Loucy (cell line): ENCODE measurements at regions not wholly inside any gene's neighbourhood (a gene's known extent, or its start where the extent isn't known, plus 50 kb on each side); places are given as distances from the start of the nearest gene placed in this dataset.

Source experiments
- H2AFZ ChIP-seq: fragments of 200-600 bp; sonication (generic); 2 replicates; pipeline ENCODE4 v1.6.0; 2016; ENCODE audit warnings: antibody characterized with exemption, mild to moderate bottlenecking, low read length, moderate library complexity
- H3F3A ChIP-seq: fragments of 200-600 bp; 2 replicates; pipeline ENCODE4 v1.6.0; 2016; ENCODE audit warnings: antibody characterized with exemption, low read depth, mild to moderate bottlenecking
- H3K27me3 ChIP-seq: fragments of 200-600 bp; sonication (generic); 2 replicates; pipeline ENCODE4 v1.6.1; 2014; ENCODE audit warnings: low read length, mild to moderate bottlenecking; ENCODE audit not compliant: insufficient read depth, poor library complexity, severe bottlenecking
- H3K36me3 ChIP-seq: fragments of 200-600 bp; sonication (generic); 2 replicates; pipeline ENCODE4 v1.6.1; 2016; ENCODE audit warnings: low read length; ENCODE audit not compliant: insufficient read depth
- H3K4me1 ChIP-seq: fragments of 200-600 bp; sonication (generic); 2 replicates; pipeline ENCODE4 v1.5.1; 2014; ENCODE audit warnings: low read length, mild to moderate bottlenecking; ENCODE audit not compliant: insufficient read depth, poor library complexity, severe bottlenecking
- H3K4me2 ChIP-seq: fragments of 200-600 bp; sonication (generic); 2 replicates; pipeline ENCODE4 v1.6.0; 2014; ENCODE audit warnings: antibody characterized with exemption, low read length, low read depth, mild to moderate bottlenecking; ENCODE audit not compliant: poor library complexity, severe bottlenecking
- H3K4me3 ChIP-seq: fragments of 200-600 bp; sonication (generic); 2 replicates; pipeline ENCODE4 v1.5.1; 2014; ENCODE audit warnings: low read length, mild to moderate bottlenecking, mixed read lengths; ENCODE audit not compliant: poor library complexity, severe bottlenecking
- H3K79me2 ChIP-seq: fragments of 200-600 bp; sonication (generic); 2 replicates; pipeline ENCODE4 v1.6.1; 2014; ENCODE audit warnings: low read length; ENCODE audit not compliant: insufficient read depth
- H3K9ac ChIP-seq: fragments of 200-600 bp; sonication (generic); 2 replicates; pipeline ENCODE4 v1.6.0; 2014; ENCODE audit warnings: mild to moderate bottlenecking, low read depth, low read length, moderate library complexity; ENCODE audit not compliant: poor library complexity, severe bottlenecking
- H3K9me2 ChIP-seq: fragments of 200-600 bp; sonication (generic); replicated peaks from 2 replicates; pipeline ENCODE4 v1.6.1; 2016; ENCODE audit warnings: low read depth, low read length, mixed read lengths
- H3K9me3 ChIP-seq: fragments of 200-600 bp; sonication (generic); 2 replicates; pipeline ENCODE4 v1.6.1; 2014; ENCODE audit warnings: mild to moderate bottlenecking, antibody characterized with exemption, low read length, low read depth; ENCODE audit not compliant: insufficient read depth
- H4K20me1 ChIP-seq: fragments of 200-600 bp; sonication (generic); 2 replicates; pipeline ENCODE4 v1.6.0; 2014; ENCODE audit warnings: antibody characterized with exemption, low read length, mild to moderate bottlenecking; ENCODE audit not compliant: insufficient read depth, poor library complexity, severe bottlenecking
- EZH2phosphoT487 ChIP-seq: fragments of 200-600 bp; IDR thresholded peaks from 2 replicates; pipeline ENCODE4 v1.6.1; 2018; ENCODE audit warnings: antibody characterized with exemption, mild to moderate bottlenecking, moderate library complexity, borderline replicate concordance
- TF ChIP-seq, protein P1 (sequence below): fragments of 200-600 bp; sonication (generic); conservative IDR thresholded peaks from 2 replicates; pipeline ENCODE4 v1.5.1; 2014; ENCODE audit warnings: mild to moderate bottlenecking, antibody characterized with exemption, low read length

DNA sequence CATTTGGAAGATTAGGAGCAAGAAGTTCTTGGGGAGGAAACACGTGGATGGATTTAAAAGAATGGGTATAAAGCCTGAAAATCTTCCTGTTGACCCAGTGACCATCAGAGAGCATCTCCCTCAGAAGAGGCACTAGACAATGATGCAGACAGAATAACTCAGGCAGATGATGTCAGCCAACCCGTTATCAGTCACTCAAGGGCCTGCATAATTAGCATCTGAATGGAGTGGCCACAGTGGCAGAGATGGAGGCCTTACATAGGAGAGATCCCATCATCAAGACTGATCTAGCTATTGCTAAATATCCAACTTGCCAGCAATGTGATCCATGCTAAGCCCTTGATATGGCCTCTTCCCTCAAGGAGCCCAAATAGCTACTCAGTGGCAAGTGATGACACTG lies 70.7 kb upstream of the CD82 start:
- Histone ChIP-seq H3F3A (no peaks in the 10 kb centered on the region), H3K4me3 (no peak overlapping the region), H3K27me3 (no peaks in the 10 kb centered on the region), H3K4me1 (no peaks in the 10 kb centered on the region), H3K9me2 (no peaks in the 10 kb centered on the region), H3K9me3 (no peaks in the 10 kb centered on the region), H3K36me3 (no peaks in the 10 kb centered on the region), H3K4me2 (no peak overlapping the region), H3K9ac (no peak overlapping the region), H3K79me2 (no peaks in the 10 kb centered on the region), H2AFZ (no peak overlapping the region), H4K20me1 (no peaks in the 10 kb centered on the region)
- TF ChIP-seq EZH2phosphoT487, result no peak
- TF ChIP-seq, protein P1, sequence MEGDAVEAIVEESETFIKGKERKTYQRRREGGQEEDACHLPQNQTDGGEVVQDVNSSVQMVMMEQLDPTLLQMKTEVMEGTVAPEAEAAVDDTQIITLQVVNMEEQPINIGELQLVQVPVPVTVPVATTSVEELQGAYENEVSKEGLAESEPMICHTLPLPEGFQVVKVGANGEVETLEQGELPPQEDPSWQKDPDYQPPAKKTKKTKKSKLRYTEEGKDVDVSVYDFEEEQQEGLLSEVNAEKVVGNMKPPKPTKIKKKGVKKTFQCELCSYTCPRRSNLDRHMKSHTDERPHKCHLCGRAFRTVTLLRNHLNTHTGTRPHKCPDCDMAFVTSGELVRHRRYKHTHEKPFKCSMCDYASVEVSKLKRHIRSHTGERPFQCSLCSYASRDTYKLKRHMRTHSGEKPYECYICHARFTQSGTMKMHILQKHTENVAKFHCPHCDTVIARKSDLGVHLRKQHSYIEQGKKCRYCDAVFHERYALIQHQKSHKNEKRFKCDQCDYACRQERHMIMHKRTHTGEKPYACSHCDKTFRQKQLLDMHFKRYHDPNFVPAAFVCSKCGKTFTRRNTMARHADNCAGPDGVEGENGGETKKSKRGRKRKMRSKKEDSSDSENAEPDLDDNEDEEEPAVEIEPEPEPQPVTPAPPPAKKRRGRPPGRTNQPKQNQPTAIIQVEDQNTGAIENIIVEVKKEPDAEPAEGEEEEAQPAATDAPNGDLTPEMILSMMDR, result no peak

DNA sequence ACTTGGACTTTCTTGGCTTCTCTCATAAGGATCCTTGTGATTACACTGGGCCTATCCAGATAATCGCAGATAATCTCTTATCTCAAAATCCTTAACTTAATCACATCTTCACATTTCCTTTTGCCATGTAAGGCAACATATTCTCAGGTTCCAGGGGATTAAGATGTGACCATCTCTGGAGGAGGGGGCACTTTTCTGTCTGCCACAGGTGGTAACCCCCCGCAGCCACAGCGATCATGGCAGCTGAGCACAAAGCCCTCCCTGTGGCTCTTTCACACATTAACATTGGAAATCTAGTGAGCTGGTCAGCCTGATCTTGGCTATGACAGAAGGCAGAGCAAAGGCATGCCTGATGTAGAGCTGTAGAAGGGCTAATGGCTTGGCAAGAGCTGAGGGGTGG lies 69.1 kb upstream of the CD82 start:
- Histone ChIP-seq H3K9me3 (no peaks in the 10 kb centered on the region), H3K79me2 (no peaks in the 10 kb centered on the region), H3K4me2 (no peak overlapping the region), H3K27me3 (no peaks in the 10 kb centered on the region), H3K36me3 (no peaks in the 10 kb centered on the region), H3K9me2 (no peaks in the 10 kb centered on the region), H3K4me1 (no peaks in the 10 kb centered on the region), H3F3A (no peaks in the 10 kb centered on the region), H3K4me3 (no peak overlapping the region), H4K20me1 (no peaks in the 10 kb centered on the region), H2AFZ (no peak overlapping the region), H3K9ac (no peak overlapping the region)
- TF ChIP-seq EZH2phosphoT487, result no peak

DNA sequence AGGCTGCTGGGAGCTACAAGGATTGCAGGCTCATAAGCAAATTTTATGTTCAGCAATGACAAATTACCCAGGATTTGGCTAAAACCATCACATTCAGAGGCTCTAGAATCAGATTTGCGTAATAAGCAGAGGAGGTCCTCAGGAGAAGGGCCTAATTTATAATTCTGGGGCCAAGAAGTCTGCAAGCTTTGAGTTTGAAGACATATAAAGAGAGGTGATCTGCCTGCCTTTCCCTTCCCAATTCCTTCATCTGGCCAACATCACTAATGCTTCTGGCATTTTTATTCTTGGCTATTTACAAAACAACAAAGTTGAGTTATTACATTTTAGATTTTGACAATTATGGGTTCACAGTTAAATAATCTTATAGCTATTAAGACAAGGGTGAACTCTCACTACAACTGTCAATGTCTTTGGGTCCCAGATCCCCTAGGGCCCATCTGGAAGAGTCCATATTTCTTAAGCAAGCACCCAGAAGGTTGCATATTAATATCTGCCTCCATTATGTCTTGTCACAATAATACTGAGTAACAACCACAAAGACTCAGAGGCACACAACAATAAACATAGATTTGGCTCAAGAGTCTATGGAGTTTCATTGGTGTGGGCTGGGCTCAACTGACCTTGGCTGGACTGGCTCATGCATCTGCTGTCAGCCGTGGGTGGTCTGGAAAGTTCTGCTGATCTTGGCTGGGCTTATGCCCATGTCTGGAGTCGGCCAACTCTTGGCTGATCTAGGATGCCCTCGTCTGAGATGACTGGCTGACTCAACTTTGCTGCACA lies 67.2 kb upstream of the CD82 start:
- no peaks in the 10 kb centered on the region for H3K79me2 ChIP-seq
- H3K27me3 ChIP-seq, result no peaks in the 10 kb centered on the region
- H4K20me1 ChIP-seq, result no peaks in the 10 kb centered on the region
- H3K4me3 ChIP-seq, result no peak overlapping the region
- H3K4me2 ChIP-seq, result no peak overlapping the region
- H3K36me3 ChIP-seq, result no peaks in the 10 kb centered on the region
- H2AFZ ChIP-seq, result no peak overlapping the region
- H3K9me2 ChIP-seq, result no peaks in the 10 kb centered on the region
- H3F3A ChIP-seq, result no peaks in the 10 kb centered on the region
- H3K4me1 ChIP-seq, result no peaks in the 10 kb centered on the region
- no peaks in the 10 kb centered on the region for H3K9me3 ChIP-seq
- no peak overlapping the region for H3K9ac ChIP-seq
- TF ChIP-seq, protein P1, result no peak
- no peak for TF ChIP-seq EZH2phosphoT487

DNA sequence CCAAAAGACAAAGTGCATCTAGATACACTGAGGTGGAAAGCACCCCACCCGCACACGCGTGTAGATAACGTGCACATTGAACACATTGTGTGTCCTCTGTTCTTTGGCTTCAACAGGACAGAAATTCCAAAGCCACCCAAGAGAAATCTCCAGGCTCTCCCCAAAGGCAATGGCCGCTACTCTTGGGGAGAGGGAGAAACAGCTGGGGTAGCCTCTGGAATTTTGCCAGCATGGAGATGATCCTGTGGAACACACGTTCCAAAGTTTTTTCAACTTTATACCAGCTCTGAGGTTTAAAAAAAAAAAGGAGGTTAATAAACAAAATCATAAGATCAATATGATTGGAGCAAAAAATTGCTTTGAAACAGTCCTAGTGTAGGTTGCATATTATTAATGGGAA lies 63.0 kb upstream of the CD82 start:
- no peaks in the 10 kb centered on the region for H3F3A ChIP-seq
- no peaks in the 10 kb centered on the region for H3K9me2 ChIP-seq
- H3K9me3 ChIP-seq, result no peaks in the 10 kb centered on the region
- H3K27me3 ChIP-seq, result no peaks in the 10 kb centered on the region
- no peak overlapping the region for H3K4me2 ChIP-seq
- H3K36me3 ChIP-seq, result no peaks in the 10 kb centered on the region
- H3K4me1 ChIP-seq, result no peaks in the 10 kb centered on the region
- H3K9ac ChIP-seq, result no peak overlapping the region
- no peaks in the 10 kb centered on the region for H3K79me2 ChIP-seq
- TF ChIP-seq, protein P1, result no peak
- no peak for TF ChIP-seq EZH2phosphoT487
- H2AFZ ChIP-seq, result no peak overlapping the region
- no peak overlapping the region for H3K4me3 ChIP-seq
- no peaks in the 10 kb centered on the region for H4K20me1 ChIP-seq
